ENCODE measurements at regions not wholly inside any gene's neighbourhood (a gene's known extent, or its start where the extent isn't known, plus 50 kb on each side); places are given as distances from the start of the nearest gene placed in this dataset.

GRCh38 chr5:163995206-163995605 lies 489.8 kb downstream of the MAT2B start:
- TF ChIP-seq POLR2AphosphoS5 (IDR thresholded peaks at IDR 0.05), result no peak
- TF ChIP-seq CTCF (IDR thresholded peaks at IDR 0.05; ENCODE audit: poor library complexity, severe bottlenecking), result no peak
- no peak for TF ChIP-seq REST (IDR thresholded peaks at IDR 0.05; ENCODE audit: borderline replicate concordance)
- no peak for TF ChIP-seq EZH2 (IDR thresholded peaks at IDR 0.05; ENCODE audit: borderline replicate concordance, insufficient read depth, low read length, poor library complexity, severe bottlenecking)
- no peak for TF ChIP-seq RAD21 (conservative IDR thresholded peaks at IDR 0.05)
- TF ChIP-seq TAF1 (IDR thresholded peaks at IDR 0.05; ENCODE audit: low read depth), result no peak
- TF ChIP-seq EP300 (conservative IDR thresholded peaks at IDR 0.05; ENCODE audit: poor library complexity, severe bottlenecking), result no peak
- TF ChIP-seq SMC3 (conservative IDR thresholded peaks at IDR 0.05; ENCODE audit: poor library complexity), result no peak
- TF ChIP-seq MXI1 (conservative IDR thresholded peaks at IDR 0.05; ENCODE audit: poor library complexity, severe bottlenecking), result no peak
